ENCODE measurements at regions not wholly inside any gene's neighbourhood (a gene's known extent, or its start where the extent isn't known, plus 50 kb on each side); places are given as distances from the start of the nearest gene placed in this dataset.

GRCh38 chr15:93694033-93694432, 537.3 kb upstream of the MCTP2 start:
- DNase-seq (ENCODE audit: low spot score in 2 of 2) (no peak), FAIRE-seq (no peak)

- no peak for DNase-seq (ENCODE audit: low spot score in 2 of 2)
- FAIRE-seq: no peak
Measured at GRCh38 chr15:93683651-93684050, 547.7 kb upstream of the MCTP2 start.

- DNase-seq (ENCODE audit: low spot score in 2 of 2): no peak
- FAIRE-seq: no peak
Measured at GRCh38 chr15:93671387-93671943, 559.9 kb upstream of the MCTP2 start.

GRCh38 chr15:93670931-93671330, 560.4 kb upstream of the MCTP2 start:
- DNase-seq (ENCODE audit: low spot score in 2 of 2): no peak
- no peak for FAIRE-seq

GRCh38 chr15:93664213-93664956, 567.0 kb upstream of the MCTP2 start:
- FAIRE-seq (no peak), DNase-seq (ENCODE audit: low spot score in 2 of 2) (no peak)

GRCh38 chr15:93662162-93662885, 569.0 kb upstream of the MCTP2 start:
- FAIRE-seq: no peak

GRCh38 chr15:93658026-93658816, 569.2 kb upstream of the RGMA start:
- no peak for DNase-seq (ENCODE audit: low spot score in 2 of 2)
- FAIRE-seq: no peak

More at GRCh38 chr15:93662162-93662885, 569.0 kb upstream of the MCTP2 start:
- no peak for DNase-seq (ENCODE audit: low spot score in 2 of 2)

GRCh38 chr15:93656041-93656440, 567.0 kb upstream of the RGMA start:
- DNase-seq (ENCODE audit: low spot score in 2 of 2) (no peak), FAIRE-seq (no peak)

- no peak for DNase-seq (ENCODE audit: low spot score in 2 of 2)
- FAIRE-seq: no peak
Measured at GRCh38 chr15:93649691-93650235, 560.8 kb upstream of the RGMA start.

GRCh38 chr15:93646193-93646592, 557.2 kb upstream of the RGMA start:
- no peak for DNase-seq (ENCODE audit: low spot score in 2 of 2)
- no peak for FAIRE-seq

GRCh38 chr15:93645594-93645993, 556.6 kb upstream of the RGMA start:
- DNase-seq (ENCODE audit: low spot score in 2 of 2) (no peak), FAIRE-seq (no peak)

- DNase-seq (ENCODE audit: low spot score in 2 of 2): no peak
- FAIRE-seq: no peak
Measured at GRCh38 chr15:93644595-93644994, 555.6 kb upstream of the RGMA start.

- DNase-seq (ENCODE audit: low spot score in 2 of 2) (no peak), FAIRE-seq (no peak)
Measured at GRCh38 chr15:93640411-93640962, 551.5 kb upstream of the RGMA start.

- FAIRE-seq: no peak
- no peak for DNase-seq (ENCODE audit: low spot score in 2 of 2)
Measured at GRCh38 chr15:93631958-93632618, 543.1 kb upstream of the RGMA start.

- DNase-seq (ENCODE audit: low spot score in 2 of 2) (no peak), FAIRE-seq (no peak)
Measured at GRCh38 chr15:93619597-93619996, 530.6 kb upstream of the RGMA start.

- no peak for FAIRE-seq
- no peak for DNase-seq (ENCODE audit: low spot score in 2 of 2)
Measured at GRCh38 chr15:93617443-93617842, 528.4 kb upstream of the RGMA start.

- no peak for DNase-seq (ENCODE audit: low spot score in 2 of 2)
- no peak for FAIRE-seq
Measured at GRCh38 chr15:93614386-93615104, 525.5 kb upstream of the RGMA start.

GRCh38 chr15:93613386-93613785, 524.4 kb upstream of the RGMA start:
- DNase-seq (ENCODE audit: low spot score in 2 of 2) (no peak), FAIRE-seq (no peak)

- FAIRE-seq (no peak), DNase-seq (ENCODE audit: low spot score in 2 of 2) (no peak)
Measured at GRCh38 chr15:93612953-93613352, 523.9 kb upstream of the RGMA start.
